Spleen (tissue), 11 donors: ENCODE measurements at regions not wholly inside any gene's neighbourhood (a gene's known extent, or its start where the extent isn't known, plus 50 kb on each side); places are given as distances from the start of the nearest gene placed in this dataset.

ENCODE experiments used
- DNase-seq: peaks from one replicate; pipeline ENCODE4 v3.0.0-alpha.2; 2020
- H3K27ac ChIP-seq, 8 donors: fragments of 200-600 bp; sonication (generic) in 7 of 8; 1 replicate in 4 of 8; 2 replicates in 4 of 8; pipeline versions ENCODE4 v1.5.0 to v1.8.0; 2016 to 2021; ENCODE audit warnings: inconsistent platforms in 4 of 8, mild to moderate bottlenecking in 4 of 8, moderate library complexity in 1 of 8
- H3K27me3 ChIP-seq, 7 donors: fragments of 200-600 bp; sonication (generic) in 6 of 7; replicated peaks in 1 of 7; 1 replicate in 4 of 7; 2 replicates in 3 of 7; pipeline versions ENCODE4 v1.5.0 to v1.8.0; 2016 to 2021; ENCODE audit warnings: inconsistent platforms in 3 of 7, mild to moderate bottlenecking in 1 of 7
- H3K36me3 ChIP-seq, 6 donors: fragments of 200-600 bp; sonication (generic) in 5 of 6; 1 replicate in 4 of 6; 2 replicates in 2 of 6; pipeline versions ENCODE4 v1.5.0 to v1.8.0; 2016 to 2021; ENCODE audit warnings: inconsistent platforms in 2 of 6
- H3K4me1 ChIP-seq, 6 donors: fragments of 200-600 bp; sonication (generic) in 5 of 6; 1 replicate in 3 of 6; 2 replicates in 3 of 6; pipeline versions ENCODE4 v1.5.0 to v1.8.0; 2016 to 2021; ENCODE audit warnings: inconsistent platforms in 3 of 6
- H3K4me3 ChIP-seq, 8 donors: fragments of 200-600 bp; sonication (generic) in 7 of 8; 1 replicate in 4 of 8; 2 replicates in 4 of 8; pipeline versions ENCODE4 v1.5.0 to v1.8.0; 2016 to 2021; ENCODE audit warnings: inconsistent platforms in 4 of 8, mild to moderate bottlenecking in 4 of 8, moderate library complexity in 2 of 8
- H3K9me3 ChIP-seq, 8 donors: fragments of 200-600 bp; sonication (generic) in 7 of 8; 1 replicate in 4 of 8; 2 replicates in 4 of 8; pipeline versions ENCODE4 v1.5.0 to v1.8.0; 2016 to 2021; ENCODE audit warnings: inconsistent platforms in 4 of 8
- CTCF ChIP-seq, 11 experiments: fragments of 200-600 bp in 7 of 11; fragments of 450-650 bp in 4 of 11; sonication (generic) in 4 of 11; IDR thresholded peaks in 8 of 11; conservative IDR thresholded peaks in 3 of 11; 1 replicate in 7 of 11; 2 replicates in 4 of 11; pipeline versions ENCODE4 v1.4.0 to v1.8.0; 2016 to 2021; ENCODE audit warnings: antibody characterized with exemption in 11 of 11, inconsistent platforms in 4 of 11, mild to moderate bottlenecking in 1 of 11
- POLR2A ChIP-seq, 3 donors: fragments of 450-650 bp; IDR thresholded peaks; one replicate each; pipeline ENCODE4 v1.5.1; 2017; ENCODE audit warnings: antibody characterized with exemption in 3 of 3, mild to moderate bottlenecking in 1 of 3
- POLR2AphosphoS5 ChIP-seq, 3 donors: sonication (generic); formaldehyde crosslinking; IDR thresholded peaks; one replicate each; pipeline ENCODE4 v1.5.1; 2017; ENCODE audit warnings: antibody characterized with exemption in 3 of 3
- WGBS, 5 donors: extraction: QIAGEN DNeasy Blood & Tissue Kit in 3 of 5; methylation state at CpG; one replicate each; pipeline versions ENCODE4 v1.1.5 to v1.1.7; 2013 to 2018; 5-methylcytosine and 5-hydroxymethylcytosine counted together
- intact Hi-C: fragments of 100-400 bp; cut with DNase I; formaldehyde crosslinking; loops from one replicate; pipeline ENCODE4 v1.15.0; 2023; ENCODE audit warnings: low total_unique reads
- donor health status: healthy with polysubstance abuse.
- donor health status: DM: no; HTN: no; CAD: no; lungs with moderate emphysema.
- donor health status: DM: no; HTN: no; CAD: no.
- donor health status: Bipolar disorder and iron deficiency.
- donor health status: healthy.
- donor health status: DM: no; HTN: no; CAD: no.
- donor health status: DM: yes; HTN: yes; CAD: no.

GRCh38 chr2:57878866-57879210 lies 167.8 kb upstream of the VRK2 start:
- Histone ChIP-seq H3K27ac (no peak overlapping the region), H3K27me3 (no peaks in the 10 kb centered on the region), H3K36me3 (no peaks in the 10 kb centered on the region), H3K4me1 (peaks cover 0 to 4% (median 0%) of the 10 kb centered on the region in 6 donors), H3K9me3 (no peaks in the 10 kb centered on the region), H3K4me3 (no peak overlapping the region)
- 70 to 92% (median 88%) methylated on average over 2 of the region's 2 CpGs for WGBS, 5 donors
- TF ChIP-seq POLR2A (IDR thresholded peaks at IDR 0.05): no peak
- no peak for TF ChIP-seq POLR2AphosphoS5 (IDR thresholded peaks at IDR 0.05)
- no peak for TF ChIP-seq CTCF (IDR thresholded peaks at IDR 0.05 in 8 of 11, conservative IDR thresholded peaks at IDR 0.05 in 3 of 11)
- no peak for DNase-seq
- intact Hi-C loops: no loop called here

DNA sequence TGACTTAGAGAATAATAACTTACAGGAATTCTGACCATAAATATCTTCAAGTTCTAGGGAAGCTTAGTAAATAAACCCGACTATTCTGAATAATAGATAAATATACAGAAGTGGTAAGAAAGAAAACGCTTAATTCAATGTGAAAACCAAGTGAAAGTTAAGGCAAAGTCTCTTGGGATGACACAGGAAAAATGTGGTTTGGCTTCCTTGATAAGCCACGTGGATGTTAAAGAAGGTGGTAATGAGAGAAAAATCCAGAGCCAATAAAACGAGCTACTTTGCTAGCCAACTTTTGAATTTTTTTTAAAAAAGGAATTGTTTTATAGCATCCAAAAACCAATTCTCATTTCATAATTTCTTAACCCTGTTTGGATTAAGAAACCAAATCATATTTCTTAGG lies 166.2 kb upstream of the VRK2 start:
- no peaks in the 10 kb centered on the region for H3K9me3 ChIP-seq
- intact Hi-C loops: no loop called here
- no peaks in the 10 kb centered on the region for H3K36me3 ChIP-seq
- DNase-seq: no peak
- no peaks in the 10 kb centered on the region for H3K27me3 ChIP-seq
- TF ChIP-seq POLR2AphosphoS5 (IDR thresholded peaks at IDR 0.05) (no peak), CTCF (IDR thresholded peaks at IDR 0.05 in 8 of 11, conservative IDR thresholded peaks at IDR 0.05 in 3 of 11) (no peak), POLR2A (IDR thresholded peaks at IDR 0.05) (no peak)
- 62 to 75% (median 66%) methylated on average over 4 of the region's 4 CpGs for WGBS, 5 donors
- no peak overlapping the region for H3K27ac ChIP-seq
- H3K4me1 ChIP-seq: peaks cover 0 to 4% (median 0%) of the 10 kb centered on the region in 6 donors
- H3K4me3 ChIP-seq: no peak overlapping the region

- Histone ChIP-seq H3K27ac (no peak overlapping the region), H3K36me3 (no peaks in the 10 kb centered on the region), H3K4me3 (no peak overlapping the region), H3K4me1 (peaks cover 0 to 4% (median 0%) of the 10 kb centered on the region in 6 donors), H3K27me3 (no peaks in the 10 kb centered on the region), H3K9me3 (no peaks in the 10 kb centered on the region)
- 91 to 96% (median 92%) methylated on average over 5 of the region's 5 CpGs for WGBS, 5 donors
- intact Hi-C loops: no loop called here
- DNase-seq: no peak
- TF ChIP-seq POLR2A (IDR thresholded peaks at IDR 0.05) (no peak), POLR2AphosphoS5 (IDR thresholded peaks at IDR 0.05) (no peak), CTCF (IDR thresholded peaks at IDR 0.05 in 8 of 11, conservative IDR thresholded peaks at IDR 0.05 in 3 of 11) (no peak)
These were observed 165.6 kb upstream of the VRK2 start for GRCh38 chr2:57880967-57881366.

DNA sequence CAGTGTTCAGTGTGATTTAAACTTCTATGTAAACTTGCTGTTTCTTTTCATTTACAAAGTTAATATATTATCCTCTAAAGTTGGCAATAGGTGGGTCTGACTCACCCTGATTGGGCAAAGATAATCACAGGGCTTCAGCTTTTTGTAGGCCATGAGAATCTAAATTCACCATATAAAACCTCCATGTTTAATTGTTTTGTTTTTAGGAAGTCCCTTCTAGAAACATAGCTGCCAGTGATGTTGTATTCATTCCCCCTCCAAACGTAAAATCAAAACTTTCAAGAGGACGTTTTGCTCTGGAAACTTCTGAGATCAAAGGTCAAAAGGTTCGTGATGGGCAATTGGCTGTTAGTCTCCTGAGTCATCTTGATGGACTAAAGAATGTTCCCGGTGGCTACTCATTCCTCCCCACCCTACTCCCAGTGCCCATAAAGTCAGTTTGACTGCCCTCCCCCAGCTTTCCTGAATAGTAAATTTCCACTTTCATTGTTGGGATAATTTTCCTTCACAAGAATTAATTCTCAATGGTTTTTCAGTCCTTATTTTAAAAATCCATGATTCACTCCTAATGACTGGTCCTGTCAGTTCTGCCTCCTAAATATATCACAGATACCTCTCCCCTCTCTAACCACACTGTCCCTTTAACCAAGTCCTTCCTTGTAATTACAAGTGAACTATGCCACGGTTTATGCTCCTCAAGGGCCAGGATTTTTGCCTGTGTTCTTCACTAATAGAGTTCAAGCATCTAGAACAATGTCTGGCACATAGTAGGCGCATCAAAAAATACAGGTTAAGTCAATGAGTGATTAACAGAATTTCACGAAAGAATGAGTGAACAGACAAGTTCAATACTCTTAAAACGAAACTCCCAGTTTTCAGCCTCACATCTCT lies 164.4 kb upstream of the VRK2 start:
- no peaks in the 10 kb centered on the region for H3K9me3 ChIP-seq
- TF ChIP-seq POLR2AphosphoS5 (IDR thresholded peaks at IDR 0.05) (no peak), POLR2A (IDR thresholded peaks at IDR 0.05) (no peak), CTCF (IDR thresholded peaks at IDR 0.05 in 8 of 11, conservative IDR thresholded peaks at IDR 0.05 in 3 of 11) (no peak)
- 77 to 85% (median 78%) methylated on average over 8 of the region's 8 CpGs for WGBS, 5 donors
- no peaks in the 10 kb centered on the region for H3K27me3 ChIP-seq
- H3K27ac ChIP-seq: no peak overlapping the region
- DNase-seq: no peak
- intact Hi-C loops: no loop called here
- peak overlapping the region in 2 of 8 donors; percentile 21 to 32 for H3K4me3 ChIP-seq
- no peaks in the 10 kb centered on the region for H3K4me1 ChIP-seq
- no peaks in the 10 kb centered on the region for H3K36me3 ChIP-seq
